Stomach (tissue), 8 donors: ENCODE measurements at regions not wholly inside any gene's neighbourhood (a gene's known extent, or its start where the extent isn't known, plus 50 kb on each side); places are given as distances from the start of the nearest gene placed in this dataset.

Experiments
- DNase-seq, 2 donors: peaks; one replicate each; pipeline versions ENCODE4 v3.0.0 to v3.0.0-alpha.2; 2013 to 2019
- H3K27ac ChIP-seq, 5 donors: fragments of 200-600 bp in 4 of 5; sonication (generic) in 4 of 5; one replicate each; pipeline ENCODE4 v1.5.1; 2013 to 2019; ENCODE audit warnings: mild to moderate bottlenecking in 1 of 5, moderate library complexity in 1 of 5
- H3K27me3 ChIP-seq, 3 donors: fragments of 200-600 bp; sonication (generic); one replicate each; pipeline ENCODE4 v1.5.1; 2017 to 2019; ENCODE audit warnings: mixed run types in 1 of 3
- H3K36me3 ChIP-seq, 4 donors: fragments of 200-600 bp; sonication (generic); 1 replicate in 3 of 4; 2 replicates in 1 of 4; pipeline ENCODE4 v1.5.1; 2016 to 2019
- H3K4me1 ChIP-seq, 4 donors: fragments of 200-600 bp; sonication (generic); one replicate each; pipeline ENCODE4 v1.5.1; 2016 to 2019
- H3K4me3 ChIP-seq, 4 donors: fragments of 200-600 bp; sonication (generic) in 3 of 4; one replicate each; pipeline ENCODE4 v1.5.1; 2016 to 2019; ENCODE audit warnings: mild to moderate bottlenecking in 1 of 4
- H3K9me3 ChIP-seq, 4 donors: fragments of 200-600 bp; sonication (generic); one replicate each; pipeline ENCODE4 v1.5.1; 2016 to 2019
- CTCF ChIP-seq, 7 experiments: fragments of 450-650 bp in 4 of 7; fragments of 200-600 bp in 3 of 7; sonication (generic) in 3 of 7; IDR thresholded peaks; one replicate each; pipeline ENCODE4 v1.5.1; 2016 to 2019; ENCODE audit warnings: antibody characterized with exemption in 7 of 7, control low read depth in 2 of 7, mild to moderate bottlenecking in 1 of 7
- EP300 ChIP-seq: sonication (generic); formaldehyde crosslinking; IDR thresholded peaks from one replicate; pipeline ENCODE4 v1.6.1; 2017; ENCODE audit warnings: antibody characterized with exemption
- POLR2A ChIP-seq, 4 donors: fragments of 450-650 bp; IDR thresholded peaks; one replicate each; pipeline ENCODE4 v1.6.1; 2016; ENCODE audit warnings: antibody characterized with exemption in 4 of 4, control low read depth in 2 of 4, mild to moderate bottlenecking in 1 of 4, moderate library complexity in 1 of 4
- POLR2AphosphoS5 ChIP-seq, 3 donors: sonication (generic); formaldehyde crosslinking; IDR thresholded peaks; one replicate each; pipeline ENCODE4 v1.6.1; 2016; ENCODE audit warnings: antibody characterized with exemption in 3 of 3
- WGBS, 5 donors: extraction: QIAGEN DNeasy Blood & Tissue Kit in 3 of 5; methylation state at CpG; one replicate each; pipeline versions ENCODE4 v1.1.5 to v1.1.7; 2013 to 2018; 5-methylcytosine and 5-hydroxymethylcytosine counted together
- intact Hi-C: fragments of 100-400 bp; cut with DNase I; formaldehyde crosslinking; loops from one replicate; pipeline ENCODE4 v1.15.1; 2023; ENCODE audit warnings: low total_unique reads
- donor health status: healthy with polysubstance abuse.
- donor health status: Bipolar disorder and iron deficiency.
- donor health status: healthy.

- Histone ChIP-seq H3K27me3 (no peaks in the 10 kb centered on the region), H3K4me3 (no peak overlapping the region), H3K36me3 (no peaks in the 10 kb centered on the region), H3K4me1 (no peaks in the 10 kb centered on the region), H3K27ac (no peak overlapping the region), H3K9me3 (no peaks in the 10 kb centered on the region)
- intact Hi-C loops: no loop called here
- 50 to 65% (median 55%) methylated on average over 1 of the region's 1 CpG for WGBS, 5 donors
- no peak for TF ChIP-seq POLR2A (IDR thresholded peaks at IDR 0.05)
- TF ChIP-seq CTCF (IDR thresholded peaks at IDR 0.05): no peak
- TF ChIP-seq POLR2AphosphoS5 (IDR thresholded peaks at IDR 0.05): no peak
- no peak for TF ChIP-seq EP300
- no peak for DNase-seq
These were observed 68.4 kb upstream of the TNFSF4 start for GRCh38 chr1:173275496-173275895.

GRCh38 chr1:173276922-173277800, 70.0 kb upstream of the TNFSF4 start:
- H3K36me3 ChIP-seq: no peaks in the 10 kb centered on the region
- H3K27me3 ChIP-seq: no peaks in the 10 kb centered on the region
- no peak for DNase-seq
- H3K27ac ChIP-seq: no peak overlapping the region
- WGBS, 5 donors: 85 to 89% (median 87%) methylated on average over 3 of the region's 3 CpGs
- intact Hi-C loops: no loop called here
- H3K9me3 ChIP-seq: no peaks in the 10 kb centered on the region
- H3K4me1 ChIP-seq: no peaks in the 10 kb centered on the region
- TF ChIP-seq POLR2AphosphoS5 (IDR thresholded peaks at IDR 0.05) (no peak), POLR2A (IDR thresholded peaks at IDR 0.05) (no peak), EP300 (no peak), CTCF (IDR thresholded peaks at IDR 0.05) (no peak)
- H3K4me3 ChIP-seq: no peak overlapping the region

- TF ChIP-seq EP300 (no peak), CTCF (IDR thresholded peaks at IDR 0.05) (no peak), POLR2A (IDR thresholded peaks at IDR 0.05) (no peak), POLR2AphosphoS5 (IDR thresholded peaks at IDR 0.05) (no peak)
- no peak overlapping the region for H3K27ac ChIP-seq
- no peaks in the 10 kb centered on the region for H3K36me3 ChIP-seq
- DNase-seq: no peak
- no peak overlapping the region for H3K4me3 ChIP-seq
- H3K9me3 ChIP-seq: no peaks in the 10 kb centered on the region
- H3K27me3 ChIP-seq: no peaks in the 10 kb centered on the region
- intact Hi-C loops: no loop called here
- WGBS, 5 donors: 65 to 82% (median 80%) methylated on average over 7 of the region's 7 CpGs
- H3K4me1 ChIP-seq: no peaks in the 10 kb centered on the region
These were observed 73.9 kb upstream of the TNFSF4 start for GRCh38 chr1:173280899-173281660.

GRCh38 chr1:173285048-173285447, 77.9 kb upstream of the TNFSF4 start:
- DNase-seq: no peak

More at GRCh38 chr1:173285048-173285447, 77.9 kb upstream of the TNFSF4 start:
- Histone ChIP-seq H3K4me3 (no peak overlapping the region), H3K27ac (no peak overlapping the region), H3K9me3 (no peaks in the 10 kb centered on the region), H3K27me3 (no peaks in the 10 kb centered on the region), H3K4me1 (no peaks in the 10 kb centered on the region), H3K36me3 (no peaks in the 10 kb centered on the region)
- intact Hi-C loops: no loop called here
- WGBS, 5 donors: 93 to 99% (median 95%) methylated on average over 3 of the region's 3 CpGs
- TF ChIP-seq POLR2AphosphoS5 (IDR thresholded peaks at IDR 0.05): no peak
- TF ChIP-seq EP300: no peak
- TF ChIP-seq CTCF (IDR thresholded peaks at IDR 0.05): no peak
- no peak for TF ChIP-seq POLR2A (IDR thresholded peaks at IDR 0.05)
